ENCODE measurements at regions not wholly inside any gene's neighbourhood (a gene's known extent, or its start where the extent isn't known, plus 50 kb on each side); places are given as distances from the start of the nearest gene placed in this dataset.

DNA sequence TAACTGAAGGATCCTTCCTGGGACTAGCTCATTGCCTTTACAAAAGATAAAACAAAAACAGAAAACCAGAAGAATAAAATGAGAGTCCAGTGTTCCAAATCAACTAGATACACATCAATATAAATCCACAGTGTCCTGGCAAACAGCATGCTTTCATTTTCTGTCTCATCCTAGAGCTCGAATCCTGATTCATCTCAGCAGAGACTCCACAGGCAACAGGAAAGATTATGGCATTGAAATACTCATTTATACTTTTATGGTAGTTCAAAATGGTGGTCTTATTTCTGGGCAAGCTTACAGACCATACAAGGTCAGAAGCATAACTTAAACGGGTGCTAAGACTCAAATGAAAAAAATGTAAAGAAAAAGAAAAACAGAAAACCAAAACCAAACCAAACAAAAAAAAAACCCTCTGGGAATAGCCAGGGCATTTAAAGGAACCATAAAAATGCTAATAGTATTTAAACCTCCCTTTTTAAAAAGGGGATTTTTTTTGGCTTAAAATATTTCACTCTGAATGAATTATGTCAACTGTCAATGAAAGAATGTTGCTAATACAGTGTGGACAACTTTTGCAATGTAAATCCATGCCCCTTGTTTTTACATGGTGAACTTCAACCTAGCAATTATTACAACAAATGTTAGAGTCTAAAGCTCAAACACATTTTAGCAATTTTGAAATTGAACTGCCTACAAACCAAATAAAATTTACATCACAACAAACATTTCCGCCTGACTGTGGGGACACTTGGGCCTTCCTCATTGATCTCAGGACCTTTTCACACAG lies 57.9 kb downstream of the GPR101 start:
- H3K27me3 ChIP-seq (ENCODE audit: control insufficient read depth, insufficient read depth, low read length) = no peaks in the 10 kb centered on the region
- no peak overlapping the region for H3K4me3 ChIP-seq (ENCODE audit: low read depth, low read length)
- DNase-seq (ENCODE audit: low read depth, low spot score) = no peak
- H3K9me3 ChIP-seq (ENCODE audit: control insufficient read depth, insufficient read depth, low read length) = no peaks in the 10 kb centered on the region
- TF ChIP-seq, protein P1, sequence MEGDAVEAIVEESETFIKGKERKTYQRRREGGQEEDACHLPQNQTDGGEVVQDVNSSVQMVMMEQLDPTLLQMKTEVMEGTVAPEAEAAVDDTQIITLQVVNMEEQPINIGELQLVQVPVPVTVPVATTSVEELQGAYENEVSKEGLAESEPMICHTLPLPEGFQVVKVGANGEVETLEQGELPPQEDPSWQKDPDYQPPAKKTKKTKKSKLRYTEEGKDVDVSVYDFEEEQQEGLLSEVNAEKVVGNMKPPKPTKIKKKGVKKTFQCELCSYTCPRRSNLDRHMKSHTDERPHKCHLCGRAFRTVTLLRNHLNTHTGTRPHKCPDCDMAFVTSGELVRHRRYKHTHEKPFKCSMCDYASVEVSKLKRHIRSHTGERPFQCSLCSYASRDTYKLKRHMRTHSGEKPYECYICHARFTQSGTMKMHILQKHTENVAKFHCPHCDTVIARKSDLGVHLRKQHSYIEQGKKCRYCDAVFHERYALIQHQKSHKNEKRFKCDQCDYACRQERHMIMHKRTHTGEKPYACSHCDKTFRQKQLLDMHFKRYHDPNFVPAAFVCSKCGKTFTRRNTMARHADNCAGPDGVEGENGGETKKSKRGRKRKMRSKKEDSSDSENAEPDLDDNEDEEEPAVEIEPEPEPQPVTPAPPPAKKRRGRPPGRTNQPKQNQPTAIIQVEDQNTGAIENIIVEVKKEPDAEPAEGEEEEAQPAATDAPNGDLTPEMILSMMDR (IDR thresholded peaks at IDR 0.05; ENCODE audit: low read depth, low read length) = no peak
- POLR2A ChIA-PET = no interaction called here
- H3K27ac ChIP-seq (ENCODE audit: low read depth, low read length) = no peak overlapping the region
- CTCF ChIA-PET = interaction anchor here (0.6 to 1.0 kb wide), 3 partner anchors 76 to 824 kb away, joined by 4 to 8 read pairs (median 4); no protein-coding TSS in a partner anchor

DNA sequence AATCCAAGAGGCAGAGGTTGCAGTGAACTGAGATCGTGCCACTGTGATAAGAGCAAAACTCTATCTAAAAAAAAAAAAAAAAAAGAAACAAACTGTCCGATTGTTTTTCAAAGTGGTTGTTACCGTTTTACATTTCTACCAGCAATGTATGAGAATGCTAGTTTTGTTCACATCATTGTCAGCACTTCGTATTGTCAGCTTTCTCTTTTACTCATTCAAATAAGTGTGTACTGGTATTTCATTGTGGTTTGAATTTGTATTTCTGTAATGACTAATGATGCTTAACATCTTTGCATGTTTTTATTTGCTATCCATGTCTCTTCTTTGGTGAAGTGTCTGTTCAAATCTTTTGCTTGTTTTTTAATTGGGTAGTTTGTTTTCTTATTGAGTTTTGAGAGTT lies 65.8 kb downstream of the GPR101 start:
- no peak overlapping the region for H3K27ac ChIP-seq (ENCODE audit: low read depth, low read length)
- no peaks in the 10 kb centered on the region for H3K27me3 ChIP-seq (ENCODE audit: control insufficient read depth, insufficient read depth, low read length)
- H3K9me3 ChIP-seq (ENCODE audit: control insufficient read depth, insufficient read depth, low read length) = no peaks in the 10 kb centered on the region
- no peak for DNase-seq (ENCODE audit: low read depth, low spot score)
- no peak overlapping the region for H3K4me3 ChIP-seq (ENCODE audit: low read depth, low read length)
- CTCF ChIA-PET = interaction anchor here (1.2 kb wide), 1 partner anchor 14 kb away, joined by 3 read pairs; no protein-coding TSS in a partner anchor
- TF ChIP-seq, protein P1 (IDR thresholded peaks at IDR 0.05; ENCODE audit: low read depth, low read length) = no peak
- POLR2A ChIA-PET = no interaction called here

DNA sequence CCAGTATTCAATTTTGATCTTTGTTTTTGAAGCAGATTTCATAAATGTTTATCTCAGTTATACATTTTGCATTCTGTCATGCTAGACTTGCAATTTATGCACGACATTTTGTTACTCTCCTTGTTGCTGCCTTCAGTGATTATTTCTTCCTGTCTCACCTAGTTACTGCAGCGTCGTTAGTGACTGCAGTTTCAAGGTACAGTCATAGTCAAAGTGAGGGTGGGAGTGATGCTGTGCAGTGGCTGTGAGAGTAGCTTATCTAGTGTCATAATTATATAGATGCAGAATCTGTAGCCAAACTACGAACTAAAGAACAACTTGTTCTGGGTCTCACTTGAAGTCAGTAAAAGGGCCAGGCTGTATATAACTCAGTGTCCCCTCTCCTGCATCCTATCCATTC lies 69.8 kb downstream of the GPR101 start:
- POLR2A ChIA-PET = no interaction called here

DNA sequence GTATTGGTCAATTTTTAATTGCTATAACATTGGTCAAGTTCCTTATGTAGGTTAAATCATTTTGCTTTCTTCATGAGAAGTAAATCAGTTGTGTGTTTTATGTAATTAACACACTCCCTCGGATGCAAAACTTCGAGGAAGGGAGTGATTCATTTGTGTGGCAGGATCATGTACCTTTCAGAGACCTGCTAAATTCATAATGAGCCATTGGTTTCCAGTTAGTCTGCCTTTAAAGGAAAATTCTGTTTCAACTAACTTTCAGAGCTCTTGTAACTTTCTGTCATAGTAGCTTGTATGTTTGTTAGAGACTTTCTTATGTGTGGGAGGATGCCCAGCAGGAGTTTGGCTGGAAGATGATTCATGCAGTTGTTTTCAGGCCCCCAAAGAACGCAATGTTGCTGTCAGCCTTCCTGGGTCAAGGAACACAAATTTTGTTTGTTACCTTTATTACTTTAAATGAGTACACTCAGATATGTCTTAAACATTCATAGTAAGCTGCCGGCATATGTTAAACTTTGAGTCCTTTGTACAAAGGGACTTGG lies 72.1 kb downstream of the GPR101 start:
- H3K9me3 ChIP-seq (ENCODE audit: control insufficient read depth, insufficient read depth, low read length) = no peaks in the 10 kb centered on the region
- CTCF ChIA-PET = interaction anchor here (1.0 to 1.4 kb wide), 2 partner anchors 36 to 232 kb away, joined by 3 to 6 read pairs; no protein-coding TSS in a partner anchor
- H3K27ac ChIP-seq (ENCODE audit: low read depth, low read length) = no peak overlapping the region
- DNase-seq (ENCODE audit: low read depth, low spot score) = no peak
- H3K4me3 ChIP-seq (ENCODE audit: low read depth, low read length) = no peak overlapping the region
- POLR2A ChIA-PET = no interaction called here
- TF ChIP-seq, protein P1 (IDR thresholded peaks at IDR 0.05; ENCODE audit: low read depth, low read length) = no peak
- no peaks in the 10 kb centered on the region for H3K27me3 ChIP-seq (ENCODE audit: control insufficient read depth, insufficient read depth, low read length)

More for the DNA sequence above, 69.8 kb downstream of the GPR101 start:
- no peaks in the 10 kb centered on the region for H3K27me3 ChIP-seq (ENCODE audit: control insufficient read depth, insufficient read depth, low read length)
- H3K27ac ChIP-seq (ENCODE audit: low read depth, low read length) = no peak overlapping the region
- DNase-seq (ENCODE audit: low read depth, low spot score) = no peak
- H3K4me3 ChIP-seq (ENCODE audit: low read depth, low read length) = no peak overlapping the region
- TF ChIP-seq, protein P1 (IDR thresholded peaks at IDR 0.05; ENCODE audit: low read depth, low read length) = no peak
- CTCF ChIA-PET = no interaction called here
- no peaks in the 10 kb centered on the region for H3K9me3 ChIP-seq (ENCODE audit: control insufficient read depth, insufficient read depth, low read length)

DNA sequence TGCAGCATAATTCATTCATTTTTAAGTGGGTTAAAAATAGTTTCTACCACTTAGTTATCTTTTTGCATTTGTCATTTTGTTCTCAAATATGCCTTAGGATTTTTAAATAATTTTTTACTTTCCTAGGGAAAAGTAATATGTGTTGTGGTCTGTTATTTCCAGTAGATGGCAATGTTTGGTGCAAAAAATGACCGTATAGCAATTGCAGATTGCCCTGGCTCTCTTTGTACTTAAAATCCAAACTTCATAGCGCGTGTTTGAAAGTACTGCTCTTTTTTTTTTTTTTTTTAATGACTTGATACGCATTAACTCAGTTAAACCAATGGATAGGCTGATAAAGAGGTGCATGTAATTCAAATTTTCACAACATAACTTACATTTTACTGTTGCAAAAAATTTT lies 74.4 kb upstream of the RBMX start:
- no peak overlapping the region for H3K4me3 ChIP-seq (ENCODE audit: low read depth, low read length)
- TF ChIP-seq, protein P1 (IDR thresholded peaks at IDR 0.05; ENCODE audit: low read depth, low read length) = peak; percentile 52
- H3K27me3 ChIP-seq (ENCODE audit: control insufficient read depth, insufficient read depth, low read length) = no peaks in the 10 kb centered on the region
- no peak overlapping the region for H3K27ac ChIP-seq (ENCODE audit: low read depth, low read length)
- POLR2A ChIA-PET = no interaction called here
- no peak for DNase-seq (ENCODE audit: low read depth, low spot score)
- CTCF ChIA-PET = interaction anchor here (1.5 to 4.5 kb wide), 3 partner anchors 13 to 239 kb away, joined by 4 to 19 read pairs (median 13); no protein-coding TSS in a partner anchor
- H3K9me3 ChIP-seq (ENCODE audit: control insufficient read depth, insufficient read depth, low read length) = no peaks in the 10 kb centered on the region

Measured in AG04450 (cell line).